ENCODE measurements at regions not wholly inside any gene's neighbourhood (a gene's known extent, or its start where the extent isn't known, plus 50 kb on each side); places are given as distances from the start of the nearest gene placed in this dataset.
"Not testable (repeated sequence)": the region's sequence is repeated elsewhere in the genome, so short reads cannot be mapped to it uniquely, and the experiment has no call there.

DNA sequence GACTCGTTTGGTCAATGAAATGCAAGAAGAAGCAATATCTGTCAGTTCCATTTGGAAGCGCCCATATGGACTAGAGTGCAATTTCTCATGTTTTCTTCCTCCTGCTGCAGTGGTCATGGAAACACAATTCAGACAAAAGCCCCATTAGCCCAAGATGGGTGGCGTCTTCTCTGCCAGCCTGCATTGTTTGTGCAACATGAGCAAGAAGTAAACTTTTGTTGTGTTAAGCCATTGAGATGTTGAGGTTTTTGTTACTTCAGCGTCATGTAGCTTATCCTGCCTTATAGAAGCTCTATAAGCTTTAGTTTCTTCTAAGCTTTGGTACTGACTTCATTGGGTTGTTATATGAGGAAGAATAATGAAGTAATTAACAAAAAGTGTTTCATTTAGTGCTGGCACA, 137.4 kb downstream of the NPIPB5 start:
- H2AFZ ChIP-seq (ENCODE audit: low read length), result no peak overlapping the region
- H3K9me3 ChIP-seq (ENCODE audit: insufficient read depth, low read depth, low read length), result no peaks in the 10 kb centered on the region
- H3K4me3 ChIP-seq (ENCODE audit: low read length, poor library complexity, severe bottlenecking), result no peak overlapping the region
- no peaks in the 10 kb centered on the region for H3K36me3 ChIP-seq (ENCODE audit: insufficient read depth, low read length)
- no peaks in the 10 kb centered on the region for H3K9me2 ChIP-seq (replicated peaks; ENCODE audit: low read depth, low read length)
- no peaks in the 10 kb centered on the region for H4K20me1 ChIP-seq (ENCODE audit: insufficient read depth, low read length, poor library complexity, severe bottlenecking)
- H3F3A ChIP-seq (ENCODE audit: low read depth), result no peaks in the 10 kb centered on the region
- H3K4me1 ChIP-seq (ENCODE audit: insufficient read depth, low read length, poor library complexity, severe bottlenecking), result no peaks in the 10 kb centered on the region
- no peak overlapping the region for H3K9ac ChIP-seq (ENCODE audit: low read depth, low read length, poor library complexity, severe bottlenecking)
- peaks cover 8% of the 10 kb centered on the region for H3K27me3 ChIP-seq (ENCODE audit: insufficient read depth, low read length, poor library complexity, severe bottlenecking)
- H3K4me2 ChIP-seq (ENCODE audit: low read depth, low read length, poor library complexity, severe bottlenecking), result no peak overlapping the region
- no peaks in the 10 kb centered on the region for H3K79me2 ChIP-seq (ENCODE audit: insufficient read depth, low read length)
- TF ChIP-seq EZH2phosphoT487 (IDR thresholded peaks at IDR 0.05; ENCODE audit: borderline replicate concordance), result no peak
- TF ChIP-seq, protein P1, sequence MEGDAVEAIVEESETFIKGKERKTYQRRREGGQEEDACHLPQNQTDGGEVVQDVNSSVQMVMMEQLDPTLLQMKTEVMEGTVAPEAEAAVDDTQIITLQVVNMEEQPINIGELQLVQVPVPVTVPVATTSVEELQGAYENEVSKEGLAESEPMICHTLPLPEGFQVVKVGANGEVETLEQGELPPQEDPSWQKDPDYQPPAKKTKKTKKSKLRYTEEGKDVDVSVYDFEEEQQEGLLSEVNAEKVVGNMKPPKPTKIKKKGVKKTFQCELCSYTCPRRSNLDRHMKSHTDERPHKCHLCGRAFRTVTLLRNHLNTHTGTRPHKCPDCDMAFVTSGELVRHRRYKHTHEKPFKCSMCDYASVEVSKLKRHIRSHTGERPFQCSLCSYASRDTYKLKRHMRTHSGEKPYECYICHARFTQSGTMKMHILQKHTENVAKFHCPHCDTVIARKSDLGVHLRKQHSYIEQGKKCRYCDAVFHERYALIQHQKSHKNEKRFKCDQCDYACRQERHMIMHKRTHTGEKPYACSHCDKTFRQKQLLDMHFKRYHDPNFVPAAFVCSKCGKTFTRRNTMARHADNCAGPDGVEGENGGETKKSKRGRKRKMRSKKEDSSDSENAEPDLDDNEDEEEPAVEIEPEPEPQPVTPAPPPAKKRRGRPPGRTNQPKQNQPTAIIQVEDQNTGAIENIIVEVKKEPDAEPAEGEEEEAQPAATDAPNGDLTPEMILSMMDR (conservative IDR thresholded peaks at IDR 0.05; ENCODE audit: low read length), result no peak

DNA sequence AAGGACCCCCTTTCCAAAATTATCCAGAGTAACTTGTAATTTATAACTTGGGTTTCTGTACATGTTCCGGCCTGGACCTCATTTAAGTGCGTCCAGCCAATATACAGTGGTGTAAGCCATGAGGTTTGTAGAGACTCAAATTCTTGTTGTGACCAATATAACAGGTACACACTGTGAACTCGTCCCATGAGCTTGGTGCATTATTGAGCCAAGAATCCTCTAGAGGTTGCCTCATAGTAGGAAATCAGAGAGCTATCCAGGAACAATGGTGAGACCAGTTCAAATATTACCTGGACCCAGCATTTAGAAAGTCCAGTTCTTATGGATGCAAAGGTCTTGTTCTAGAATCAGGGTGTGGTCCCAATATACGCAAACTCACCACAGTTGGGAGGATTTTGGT, 138.2 kb downstream of the NPIPB5 start:
- H3F3A ChIP-seq (ENCODE audit: low read depth), result no peaks in the 10 kb centered on the region
- H3K79me2 ChIP-seq (ENCODE audit: insufficient read depth, low read length), result no peaks in the 10 kb centered on the region
- H3K9me3 ChIP-seq (ENCODE audit: insufficient read depth, low read depth, low read length), result no peaks in the 10 kb centered on the region
- H3K9me2 ChIP-seq (replicated peaks; ENCODE audit: low read depth, low read length), result no peaks in the 10 kb centered on the region
- TF ChIP-seq, protein P1 (conservative IDR thresholded peaks at IDR 0.05; ENCODE audit: low read length), result no peak
- TF ChIP-seq EZH2phosphoT487 (IDR thresholded peaks at IDR 0.05; ENCODE audit: borderline replicate concordance), result no peak
- peaks cover 8% of the 10 kb centered on the region for H3K27me3 ChIP-seq (ENCODE audit: insufficient read depth, low read length, poor library complexity, severe bottlenecking)
- no peak overlapping the region for H3K4me3 ChIP-seq (ENCODE audit: low read length, poor library complexity, severe bottlenecking)
- H3K36me3 ChIP-seq (ENCODE audit: insufficient read depth, low read length), result no peaks in the 10 kb centered on the region
- no peaks in the 10 kb centered on the region for H3K4me1 ChIP-seq (ENCODE audit: insufficient read depth, low read length, poor library complexity, severe bottlenecking)
- no peaks in the 10 kb centered on the region for H4K20me1 ChIP-seq (ENCODE audit: insufficient read depth, low read length, poor library complexity, severe bottlenecking)
- H3K4me2 ChIP-seq (ENCODE audit: low read depth, low read length, poor library complexity, severe bottlenecking), result no peak overlapping the region
- H3K9ac ChIP-seq (ENCODE audit: low read depth, low read length, poor library complexity, severe bottlenecking), result no peak overlapping the region
- H2AFZ ChIP-seq (ENCODE audit: low read length), result no peak overlapping the region

DNA sequence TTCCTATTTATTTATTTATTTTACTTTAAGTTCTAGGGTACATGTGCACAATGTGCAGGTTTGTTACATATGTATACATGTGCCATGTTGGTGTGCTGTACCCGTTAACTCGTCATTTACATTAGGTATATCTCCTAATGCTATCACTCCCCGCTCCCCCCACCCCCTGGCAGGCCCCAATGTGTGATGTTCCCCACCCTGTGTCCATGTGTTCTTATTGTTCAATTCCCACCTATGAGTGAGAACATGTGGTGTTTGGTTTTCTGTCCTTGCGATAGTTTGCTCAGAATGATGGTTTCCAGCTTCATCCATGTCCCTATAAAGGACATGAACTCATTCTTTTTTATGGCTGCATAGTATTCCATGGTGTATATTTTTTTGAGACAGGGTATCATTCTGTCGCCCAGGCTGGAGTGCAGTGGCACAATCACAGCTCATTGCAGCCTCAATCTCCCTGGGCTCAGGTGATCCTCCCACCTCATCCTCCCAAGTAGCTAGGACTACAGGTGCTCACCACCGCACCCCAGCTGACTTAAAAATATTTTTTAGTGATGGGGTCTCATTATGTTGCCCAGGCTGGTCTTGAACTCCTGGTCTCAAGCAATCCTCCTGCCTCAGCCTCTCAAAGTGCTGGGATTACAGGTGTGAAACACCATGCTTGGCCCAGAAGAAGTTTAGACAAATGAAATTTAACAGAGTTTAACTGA, 140.6 kb downstream of the NPIPB5 start:
- H3K4me2 ChIP-seq (ENCODE audit: low read depth, low read length, poor library complexity, severe bottlenecking); H2AFZ ChIP-seq (ENCODE audit: low read length); H3K4me1 ChIP-seq (ENCODE audit: insufficient read depth, low read length, poor library complexity, severe bottlenecking); H3K9me2 ChIP-seq (replicated peaks; ENCODE audit: low read depth, low read length); H3K27me3 ChIP-seq (ENCODE audit: insufficient read depth, low read length, poor library complexity, severe bottlenecking); H3F3A ChIP-seq (ENCODE audit: low read depth); H3K4me3 ChIP-seq (ENCODE audit: low read length, poor library complexity, severe bottlenecking); H3K36me3 ChIP-seq (ENCODE audit: insufficient read depth, low read length); H3K79me2 ChIP-seq (ENCODE audit: insufficient read depth, low read length); H4K20me1 ChIP-seq (ENCODE audit: insufficient read depth, low read length, poor library complexity, severe bottlenecking); H3K9me3 ChIP-seq (ENCODE audit: insufficient read depth, low read depth, low read length); H3K9ac ChIP-seq (ENCODE audit: low read depth, low read length, poor library complexity, severe bottlenecking): not testable (repeated sequence)

DNA sequence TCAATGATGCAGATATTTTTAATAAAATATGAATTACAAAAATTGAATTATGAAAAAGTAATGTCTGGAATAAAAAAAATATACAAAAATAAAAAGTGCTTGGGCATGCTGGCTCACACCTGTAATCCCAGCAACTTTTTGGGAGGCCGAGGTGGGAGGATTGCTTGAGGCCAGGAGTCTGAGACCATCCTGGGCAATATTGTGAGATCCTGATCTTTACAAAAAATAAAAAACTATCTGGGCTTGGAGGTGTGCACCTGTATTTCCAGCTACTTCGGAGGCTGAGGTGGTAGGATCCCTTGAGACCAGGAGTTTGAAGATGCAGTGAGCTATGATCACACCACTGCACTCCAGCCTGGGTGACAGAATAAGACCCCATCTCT, 141.8 kb downstream of the NPIPB5 start:
- H3F3A ChIP-seq (ENCODE audit: low read depth), result no peaks in the 10 kb centered on the region

More for the DNA sequence above, 141.8 kb downstream of the NPIPB5 start:
- Histone ChIP-seq H3K9me2 (replicated peaks; ENCODE audit: low read depth, low read length) (no peaks in the 10 kb centered on the region), H3K4me3 (ENCODE audit: low read length, poor library complexity, severe bottlenecking) (no peak overlapping the region), H3K4me1 (ENCODE audit: insufficient read depth, low read length, poor library complexity, severe bottlenecking) (no peaks in the 10 kb centered on the region), H4K20me1 (ENCODE audit: insufficient read depth, low read length, poor library complexity, severe bottlenecking) (no peaks in the 10 kb centered on the region), H3K9me3 (ENCODE audit: insufficient read depth, low read depth, low read length) (no peaks in the 10 kb centered on the region), H2AFZ (ENCODE audit: low read length) (no peak overlapping the region), H3K27me3 (ENCODE audit: insufficient read depth, low read length, poor library complexity, severe bottlenecking) (peaks cover 8% of the 10 kb centered on the region), H3K9ac (ENCODE audit: low read depth, low read length, poor library complexity, severe bottlenecking) (no peak overlapping the region), H3K36me3 (ENCODE audit: insufficient read depth, low read length) (no peaks in the 10 kb centered on the region), H3K4me2 (ENCODE audit: low read depth, low read length, poor library complexity, severe bottlenecking) (no peak overlapping the region), H3K79me2 (ENCODE audit: insufficient read depth, low read length) (no peaks in the 10 kb centered on the region)
- TF ChIP-seq EZH2phosphoT487 (IDR thresholded peaks at IDR 0.05; ENCODE audit: borderline replicate concordance), result no peak

Data from Loucy (cell line).